Chondrocyte (in vitro differentiated cells): ENCODE measurements at regions not wholly inside any gene's neighbourhood (a gene's known extent, or its start where the extent isn't known, plus 50 kb on each side); places are given as distances from the start of the nearest gene placed in this dataset.

Experiments used
- DNase-seq: peaks from one replicate; pipeline ENCODE4 v3.0.0; 2021; ENCODE audit warnings: mixed read lengths, low spot score
- H3K27ac Mint-ChIP-seq: one replicate; pipeline ENCODE4 v1.8.0; 2021; ENCODE audit warnings: mild to moderate bottlenecking, moderate library complexity, mixed read lengths; ENCODE audit not compliant: unreplicated experiment
- H3K27me3 Mint-ChIP-seq: 2 replicates; pipeline ENCODE4 v1.8.0; 2021; ENCODE audit warnings: low read depth, mixed read lengths
- H3K36me3 Mint-ChIP-seq: 2 replicates; pipeline ENCODE4 v1.8.0; 2021; ENCODE audit warnings: low read depth, mixed read lengths
- H3K4me1 Mint-ChIP-seq: 2 replicates; pipeline ENCODE4 v1.8.0; 2021; ENCODE audit warnings: low read depth, mild to moderate bottlenecking, mixed read lengths
- H3K4me3 Mint-ChIP-seq: one replicate; pipeline ENCODE4 v1.8.0; 2021; ENCODE audit warnings: mild to moderate bottlenecking, moderate library complexity, mixed read lengths; ENCODE audit not compliant: unreplicated experiment
- H3K9me3 Mint-ChIP-seq: 2 replicates; pipeline ENCODE4 v1.8.0; 2021; ENCODE audit warnings: low read depth, mixed read lengths
- TF ChIP-seq, protein P1 (sequence below): fragments of 200-600 bp; sonication (generic); IDR thresholded peaks from 2 replicates; pipeline ENCODE4 v1.5.0; 2021; ENCODE audit warnings: antibody characterized with exemption, mild to moderate bottlenecking, moderate library complexity

DNA sequence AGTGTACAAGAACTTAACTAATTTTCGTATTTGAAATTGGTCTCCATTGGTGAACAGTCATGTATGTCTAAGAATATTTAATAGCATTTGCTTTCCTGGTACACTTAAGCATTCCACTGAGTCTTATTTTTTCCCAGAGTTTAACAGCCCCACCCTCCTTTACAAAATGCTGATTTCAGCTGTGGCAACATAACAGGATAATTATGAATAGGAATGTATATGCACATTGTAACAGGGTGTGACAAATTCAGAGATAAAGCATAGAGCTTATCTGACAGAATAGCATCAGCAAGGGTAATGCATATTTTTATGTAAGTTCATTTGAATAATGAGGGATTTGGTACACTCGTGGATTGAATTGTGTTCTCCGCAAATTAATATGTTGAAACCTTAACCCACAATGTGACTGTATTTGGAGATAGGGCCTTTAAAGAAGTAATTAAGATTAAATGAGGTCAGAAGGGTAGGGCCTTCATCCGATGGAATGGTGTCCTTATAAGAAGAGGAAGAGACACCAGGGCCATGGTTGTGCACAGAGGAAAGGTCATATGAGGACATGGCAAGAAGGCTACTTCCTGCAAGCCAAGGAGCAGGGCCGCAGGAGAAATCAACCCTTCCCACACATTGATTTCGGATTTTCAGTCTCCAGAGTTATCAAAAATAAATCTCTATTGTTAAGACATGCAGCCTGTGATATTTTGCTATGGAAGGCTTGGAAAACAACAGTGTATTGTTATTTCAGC, 439.7 kb upstream of the CDH20 start:
- no peak for DNase-seq
- H3K4me1 Mint-ChIP-seq = peaks cover 12% of the 10 kb centered on the region
- H3K4me3 Mint-ChIP-seq = no peak overlapping the region
- H3K27me3 Mint-ChIP-seq = peaks cover under 1% of the 10 kb centered on the region
- TF ChIP-seq, protein P1, sequence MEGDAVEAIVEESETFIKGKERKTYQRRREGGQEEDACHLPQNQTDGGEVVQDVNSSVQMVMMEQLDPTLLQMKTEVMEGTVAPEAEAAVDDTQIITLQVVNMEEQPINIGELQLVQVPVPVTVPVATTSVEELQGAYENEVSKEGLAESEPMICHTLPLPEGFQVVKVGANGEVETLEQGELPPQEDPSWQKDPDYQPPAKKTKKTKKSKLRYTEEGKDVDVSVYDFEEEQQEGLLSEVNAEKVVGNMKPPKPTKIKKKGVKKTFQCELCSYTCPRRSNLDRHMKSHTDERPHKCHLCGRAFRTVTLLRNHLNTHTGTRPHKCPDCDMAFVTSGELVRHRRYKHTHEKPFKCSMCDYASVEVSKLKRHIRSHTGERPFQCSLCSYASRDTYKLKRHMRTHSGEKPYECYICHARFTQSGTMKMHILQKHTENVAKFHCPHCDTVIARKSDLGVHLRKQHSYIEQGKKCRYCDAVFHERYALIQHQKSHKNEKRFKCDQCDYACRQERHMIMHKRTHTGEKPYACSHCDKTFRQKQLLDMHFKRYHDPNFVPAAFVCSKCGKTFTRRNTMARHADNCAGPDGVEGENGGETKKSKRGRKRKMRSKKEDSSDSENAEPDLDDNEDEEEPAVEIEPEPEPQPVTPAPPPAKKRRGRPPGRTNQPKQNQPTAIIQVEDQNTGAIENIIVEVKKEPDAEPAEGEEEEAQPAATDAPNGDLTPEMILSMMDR = no peak
- no peak overlapping the region for H3K27ac Mint-ChIP-seq
- no peaks in the 10 kb centered on the region for H3K36me3 Mint-ChIP-seq
- no peaks in the 10 kb centered on the region for H3K9me3 Mint-ChIP-seq

DNA sequence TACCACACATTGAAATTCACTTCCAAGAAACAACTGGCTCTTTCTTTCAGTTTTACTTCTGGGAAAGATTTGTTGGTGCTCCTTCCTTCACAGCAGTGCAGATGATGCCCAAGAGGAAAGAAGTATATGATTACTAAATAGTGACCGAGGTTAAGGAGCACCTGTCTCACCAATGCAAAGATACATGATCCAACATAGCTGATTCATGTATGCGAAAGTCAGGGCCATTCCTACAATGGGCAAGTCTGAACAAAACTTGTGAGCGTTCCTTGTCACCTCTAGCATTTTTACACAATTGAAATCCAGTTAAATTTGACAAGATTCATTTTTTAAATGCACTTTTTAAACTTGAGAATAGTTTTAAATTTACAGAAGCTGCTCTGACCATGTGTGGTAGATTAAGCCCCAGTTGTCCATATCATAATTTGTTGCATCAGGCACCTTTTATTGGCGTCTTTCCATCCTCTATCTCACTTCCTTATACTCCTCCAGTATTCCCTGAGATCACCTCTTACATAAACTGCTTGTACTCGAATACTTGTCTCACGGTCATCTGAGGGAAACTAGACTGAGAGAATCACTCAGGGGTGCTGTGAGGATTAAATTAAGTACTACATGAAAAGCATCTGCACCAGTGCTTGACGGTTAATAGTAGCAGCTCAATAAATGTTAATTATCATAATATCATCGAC, 438.8 kb upstream of the CDH20 start:
- H3K9me3 Mint-ChIP-seq = no peaks in the 10 kb centered on the region
- no peaks in the 10 kb centered on the region for H3K36me3 Mint-ChIP-seq
- H3K4me1 Mint-ChIP-seq = peaks cover 12% of the 10 kb centered on the region
- no peak overlapping the region for H3K4me3 Mint-ChIP-seq
- TF ChIP-seq, protein P1 = no peak
- no peak for DNase-seq
- H3K27me3 Mint-ChIP-seq = peaks cover 4% of the 10 kb centered on the region
- H3K27ac Mint-ChIP-seq = no peak overlapping the region

DNA sequence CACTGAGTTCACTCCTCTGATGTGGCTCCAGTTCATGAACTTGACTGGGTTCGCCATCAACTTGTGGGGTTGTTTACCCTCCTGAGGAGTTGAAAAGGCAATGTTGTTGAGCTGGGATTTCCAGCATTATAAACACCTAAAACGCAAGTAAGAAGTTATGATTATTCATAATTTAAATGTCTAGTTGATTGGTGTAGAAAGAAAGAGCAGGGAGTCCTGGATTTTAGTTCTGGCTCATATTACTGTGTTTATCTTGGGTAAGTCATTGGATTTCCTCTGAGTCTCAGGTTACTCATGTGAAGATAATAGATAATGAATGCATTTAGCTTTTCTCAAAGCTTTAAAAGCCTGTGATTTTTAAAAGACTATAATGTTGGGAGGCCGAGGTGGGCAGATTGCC, 438.0 kb upstream of the CDH20 start:
- Mint-ChIP-seq H3K9me3 (no peaks in the 10 kb centered on the region), H3K27me3 (peaks cover 4% of the 10 kb centered on the region), H3K36me3 (no peaks in the 10 kb centered on the region), H3K27ac (no peak overlapping the region), H3K4me1 (peaks cover 12% of the 10 kb centered on the region), H3K4me3 (no peak overlapping the region)
- TF ChIP-seq, protein P1 = no peak
- no peak for DNase-seq

DNA sequence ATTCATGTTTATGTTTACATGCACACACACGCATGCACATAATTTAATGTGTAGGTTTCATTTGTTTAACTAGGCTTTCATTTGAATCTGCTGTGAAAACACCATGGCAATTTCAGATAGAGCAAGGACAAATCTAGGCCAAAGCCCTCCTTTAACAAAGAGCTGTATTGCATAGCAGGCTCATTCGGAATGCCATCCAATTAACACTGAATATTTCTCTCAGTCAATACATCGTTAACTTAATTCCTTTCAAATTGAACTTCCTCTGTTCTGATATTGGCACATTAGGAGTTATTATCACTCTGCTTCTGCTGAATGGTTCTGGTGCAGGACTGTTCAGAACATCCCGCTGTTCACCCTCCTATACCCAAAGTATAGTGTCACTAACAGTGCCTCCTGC, 435.1 kb upstream of the CDH20 start:
- no peaks in the 10 kb centered on the region for H3K36me3 Mint-ChIP-seq
- DNase-seq = no peak
- no peak overlapping the region for H3K4me3 Mint-ChIP-seq
- no peak overlapping the region for H3K27ac Mint-ChIP-seq
- TF ChIP-seq, protein P1 = no peak
- no peaks in the 10 kb centered on the region for H3K9me3 Mint-ChIP-seq
- peaks cover 21% of the 10 kb centered on the region for H3K27me3 Mint-ChIP-seq
- H3K4me1 Mint-ChIP-seq = peaks cover 3% of the 10 kb centered on the region

DNA sequence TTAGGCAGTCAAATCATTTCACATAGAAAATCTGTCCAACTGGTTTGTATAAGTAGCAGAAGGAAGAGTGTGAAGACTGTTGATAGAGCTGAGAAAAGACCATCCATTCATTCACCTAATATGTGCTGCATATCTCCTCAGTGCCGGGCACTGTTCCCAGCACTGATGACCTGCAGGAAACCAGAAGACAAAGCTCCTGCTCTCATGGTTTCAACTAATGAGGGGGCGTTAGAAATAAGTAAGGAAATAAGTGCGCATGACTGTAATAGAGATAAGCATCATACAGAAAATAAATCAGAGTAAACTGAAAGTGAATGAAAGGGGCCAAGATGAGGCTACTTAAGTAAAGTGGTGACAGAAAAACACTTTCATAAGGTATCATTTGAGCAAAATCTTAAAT, 427.5 kb upstream of the CDH20 start:
- Mint-ChIP-seq H3K27ac (no peak overlapping the region), H3K9me3 (no peaks in the 10 kb centered on the region), H3K36me3 (no peaks in the 10 kb centered on the region), H3K4me1 (no peaks in the 10 kb centered on the region), H3K27me3 (peaks cover 34% of the 10 kb centered on the region), H3K4me3 (no peak overlapping the region)
- DNase-seq = no peak
- TF ChIP-seq, protein P1 = no peak
